A549 (cell line): ENCODE measurements at regions not wholly inside any gene's neighbourhood (a gene's known extent, or its start where the extent isn't known, plus 50 kb on each side); places are given as distances from the start of the nearest gene placed in this dataset.

ENCODE experiments used
- ATAC-seq, 2 experiments: fragments of 200-7000 bp in 1 of 2; fragments of >200 bp in 1 of 2; cut with Nextera tagmentation in 1 of 2; cut with Tn5 transposase in 1 of 2; 3 replicates each; pipeline versions ENCODE4 v1.8.0 to v1.9.1; 2018 to 2020; ENCODE audit warnings: mild to moderate bottlenecking in 1 of 2, moderate library complexity in 1 of 2
- CTCF ChIA-PET: fragments of 300-600 bp; sonication (Branson Sonifier 250); formaldehyde crosslinking; extraction: SDS; loops from one replicate; lab custom pipeline; 2021; ENCODE audit warnings: antibody characterized with exemption, inconsistent platforms; lab: Yijun Ruan, JAX
- POLR2A ChIA-PET: fragments of 350-600 bp; formaldehyde crosslinking; extraction: SDS; loops from one replicate; lab custom pipeline; 2021; ENCODE audit warnings: antibody characterized with exemption, inconsistent platforms; lab: Yijun Ruan, JAX
- DNase-seq, 2 experiments: peaks; one replicate each; pipeline versions ENCODE4 v3.0.0 to v3.0.0-alpha.2; 2011 to 2016; ENCODE audit warnings: low read depth in 1 of 2, low spot score in 1 of 2
- FAIRE-seq: peaks from 2 replicates; lab custom pipeline; 2011; peaks lifted over from hg19 to GRCh38; lab: Jason Lieb, UNC
- H3K27ac ChIP-seq, 2 experiments: fragments of >200 bp; sonication (Bioruptor Twin); formaldehyde crosslinking; 3 replicates each; pipeline ENCODE4 v1.5.1; 2016 to 2017
- H3K4me1 ChIP-seq: fragments of >200 bp; sonication (Bioruptor Twin); formaldehyde crosslinking; 3 replicates; pipeline ENCODE4 v1.6.1; 2016
- H3K4me2 ChIP-seq: fragments of >200 bp; sonication (Bioruptor Twin); formaldehyde crosslinking; 3 replicates; pipeline ENCODE4 v1.6.1; 2016
- H3K4me3 ChIP-seq: fragments of >200 bp; sonication (Bioruptor Twin); formaldehyde crosslinking; 3 replicates; pipeline ENCODE4 v1.5.1; 2016
- H3K9me3 ChIP-seq: fragments of >200 bp; sonication (Bioruptor Twin); formaldehyde crosslinking; 3 replicates; pipeline ENCODE4 v1.6.1; 2016
- JUNB ChIP-seq: fragments of >200 bp; sonication (Bioruptor Twin); formaldehyde crosslinking; IDR thresholded peaks from 2 replicates; pipeline ENCODE4 v1.6.1; 2016
- WGBS: methylation state at CpG from one replicate; pipeline ENCODE4 v1.1.6; 2017; ENCODE audit errors: missing lambda C conversion rate; 5-methylcytosine and 5-hydroxymethylcytosine counted together
- small RNA-seq, 6 experiments: library from RNA; depleted of rRNA; stranded (forward); fragments of <200 nt; gene quantifications; one replicate each; pipeline ENCODE3, GENCODE V24; 2012

DNA sequence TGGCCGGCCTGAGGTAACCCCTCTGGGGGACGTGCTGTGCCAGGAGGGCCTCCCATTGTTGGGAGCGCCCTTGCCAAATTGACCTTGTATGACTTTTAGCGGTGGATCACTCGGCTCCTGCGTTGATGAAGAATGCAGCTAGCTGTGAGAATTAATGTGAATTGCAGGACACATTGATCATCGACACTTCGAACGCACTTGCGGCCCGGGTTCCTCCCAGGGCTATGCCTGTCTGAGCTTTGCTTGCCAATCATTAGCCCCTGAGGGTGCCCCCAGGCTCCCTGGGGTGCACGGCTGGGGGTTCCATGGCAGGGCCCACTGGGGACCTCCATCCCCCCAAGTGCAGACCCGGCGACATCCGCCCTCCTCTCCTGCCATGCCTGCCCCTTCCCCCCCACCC lies 672.4 kb downstream of the TSPY10 start:
- Histone ChIP-seq H3K4me2 (no peak overlapping the region), H3K4me1 (no peaks in the 10 kb centered on the region), H3K9me3 (no peaks in the 10 kb centered on the region), H3K27ac (no peak overlapping the region), H3K4me3 (no peak overlapping the region)
- no peak for ATAC-seq
- no peak for DNase-seq
- POLR2A ChIA-PET, result no interaction called here
- FAIRE-seq, result peak; percentile 100
- CTCF ChIA-PET, result no interaction called here
- TF ChIP-seq JUNB, result no peak
- WGBS, result 40% methylated on average over 8 of the region's 15 CpGs

Small RNA genes lying in the stretch of these regions (small RNA-seq; reads per million reads assigned to genes)
- 0.08 to 3.1 (median 0.77) reads per million in 6 experiments for gene RNA5-8SP6
